ENCODE measurements at regions not wholly inside any gene's neighbourhood (a gene's known extent, or its start where the extent isn't known, plus 50 kb on each side); places are given as distances from the start of the nearest gene placed in this dataset.
"Not testable (repeated sequence)": the region's sequence is repeated elsewhere in the genome, so short reads cannot be mapped to it uniquely, and the experiment has no call there.

DNA sequence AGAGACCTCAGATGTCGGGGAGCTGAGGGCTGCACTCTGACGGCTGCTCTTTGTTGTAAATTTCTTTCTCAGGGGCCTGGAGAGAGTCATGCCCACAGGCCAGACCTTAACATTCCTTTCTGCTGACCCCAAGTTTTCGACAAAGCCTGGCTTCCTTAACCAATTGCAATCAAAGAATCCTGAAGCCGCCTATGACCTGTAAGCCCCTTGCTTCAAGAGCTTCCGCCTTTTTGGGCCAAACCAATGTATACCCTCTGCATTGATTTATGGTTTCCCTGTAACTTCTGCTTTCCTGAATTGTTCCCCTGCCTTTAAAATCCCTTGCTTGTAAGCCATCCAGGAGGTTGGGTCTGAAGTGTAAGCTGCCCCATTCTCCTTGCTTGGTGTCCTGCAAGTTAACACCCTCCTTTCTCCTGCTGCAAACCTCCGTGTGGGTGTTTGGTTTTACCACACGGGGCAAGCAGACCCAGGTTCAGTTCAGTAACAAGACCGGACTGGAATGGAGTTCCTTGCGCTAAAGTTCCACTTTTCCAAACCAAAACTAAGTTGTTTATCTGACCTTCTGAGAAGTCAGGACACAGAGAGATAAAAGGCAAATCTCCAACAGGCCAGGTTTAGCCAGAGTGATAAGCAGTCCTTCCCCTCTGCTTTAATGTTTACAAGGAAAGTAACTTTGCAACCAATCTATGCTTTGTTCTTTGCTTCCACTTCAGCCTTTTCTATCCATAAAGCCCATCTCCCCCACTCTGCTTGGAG is 141.6 kb downstream of the KCNJ12 start:
- DNase-seq: no peak

DNA sequence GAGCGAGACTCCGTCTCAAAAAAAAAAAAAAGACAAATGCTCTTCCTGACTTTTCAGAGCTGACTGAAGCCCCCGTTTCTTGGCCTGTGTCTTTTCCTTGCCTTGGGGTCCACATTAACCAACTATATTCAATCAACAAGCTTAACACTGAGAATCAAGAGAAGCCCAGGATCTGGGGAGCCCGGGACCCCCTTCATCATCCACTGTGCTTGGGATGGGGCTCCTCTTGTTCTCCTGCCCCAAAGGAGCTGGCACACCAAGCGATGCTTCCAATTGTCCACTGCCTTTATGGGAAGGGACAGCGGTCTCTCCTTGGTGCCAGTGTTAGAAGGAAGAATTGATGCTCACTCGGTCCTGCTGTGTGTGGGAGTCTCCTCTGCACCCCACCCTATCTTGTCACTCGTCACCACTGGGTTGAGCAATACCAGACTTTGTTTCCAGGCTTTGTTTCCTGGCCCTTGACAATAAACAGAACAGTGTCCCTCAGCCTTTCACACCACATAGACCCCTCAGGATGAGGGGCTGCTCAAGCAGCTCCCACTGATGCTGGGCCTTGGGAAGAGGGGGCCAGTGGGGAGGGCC is 146.7 kb downstream of the KCNJ12 start:
- DNase-seq: no peak

GRCh38 chr17:21523497-21524210 is 147.5 kb downstream of the KCNJ12 start:
- no peak for DNase-seq

DNA sequence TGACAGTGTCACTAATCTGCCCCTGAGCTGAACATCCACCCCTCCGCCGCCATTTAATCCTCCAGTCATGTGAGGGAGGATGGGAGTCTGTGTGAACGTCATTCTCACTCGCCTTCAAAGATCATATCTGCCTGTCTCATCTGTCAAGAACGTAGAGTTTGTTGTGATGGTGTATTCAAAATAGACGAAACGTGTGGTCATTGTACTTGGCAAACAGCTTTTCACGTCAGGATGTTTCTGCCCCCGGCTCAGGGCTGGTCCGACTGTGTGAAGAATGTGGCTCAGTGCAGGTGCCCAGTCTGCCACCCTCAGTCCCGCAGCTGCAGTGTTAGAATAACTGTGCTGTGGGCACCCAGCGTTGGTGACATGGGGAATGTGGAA is 148.0 kb downstream of the KCNJ12 start:
- no peak for DNase-seq

DNA sequence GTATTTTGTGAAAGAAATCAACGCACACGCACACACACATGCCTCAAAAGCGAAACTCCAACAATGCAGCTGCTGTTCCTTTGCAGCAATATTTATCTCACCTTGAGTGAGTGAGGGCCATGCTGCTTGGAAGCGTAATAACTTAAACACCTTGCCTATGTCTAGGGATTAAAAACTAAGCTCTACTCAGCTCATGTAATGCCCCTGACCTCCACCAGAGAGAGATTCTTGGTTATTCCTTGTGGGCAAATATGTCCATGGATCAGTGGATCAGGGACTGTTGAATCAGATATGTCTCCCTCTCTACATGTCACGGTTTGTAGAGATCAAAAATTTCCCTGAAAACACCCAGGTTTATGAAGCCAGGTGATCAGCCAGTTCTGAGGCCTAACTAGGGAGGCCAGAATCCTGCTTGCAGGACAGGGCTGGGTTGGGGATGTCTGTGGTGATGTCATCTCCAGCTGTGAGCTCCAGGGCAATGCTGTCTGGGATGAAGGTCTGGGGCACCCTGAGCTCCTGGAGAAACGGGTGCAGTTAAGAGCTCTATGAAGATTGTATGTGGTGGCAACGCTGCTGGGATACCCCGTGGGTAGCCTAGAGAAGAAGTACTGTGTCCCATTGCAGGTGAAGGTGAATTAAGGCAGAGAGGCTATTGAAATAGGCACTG is 149.4 kb downstream of the KCNJ12 start:
- DNase-seq: no peak

GRCh38 chr17:21528031-21528695 is 152.0 kb downstream of the KCNJ12 start:
- DNase-seq: no peak

GRCh38 chr17:21530311-21530710 is 154.2 kb downstream of the KCNJ12 start:
- DNase-seq: no peak

DNA sequence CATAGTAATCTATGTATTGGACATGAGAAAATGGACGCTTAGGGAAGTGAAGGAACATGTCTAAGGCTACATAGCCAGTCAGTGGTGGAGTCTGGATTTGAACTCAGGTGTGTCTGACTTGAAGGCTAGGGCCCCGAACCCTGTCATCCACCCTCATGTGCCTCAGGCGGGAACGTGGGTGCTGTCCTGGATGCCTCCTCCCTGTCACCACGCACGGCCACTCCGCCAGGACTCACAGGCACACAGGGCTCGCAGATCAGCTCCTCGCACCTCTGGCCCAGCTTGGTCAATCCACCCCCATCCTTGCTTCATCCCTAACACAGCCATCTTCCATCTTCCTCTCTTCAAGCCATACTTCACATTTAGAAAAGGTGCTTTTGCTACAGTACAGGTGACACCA is 154.7 kb downstream of the KCNJ12 start:
- no peak for DNase-seq

DNA sequence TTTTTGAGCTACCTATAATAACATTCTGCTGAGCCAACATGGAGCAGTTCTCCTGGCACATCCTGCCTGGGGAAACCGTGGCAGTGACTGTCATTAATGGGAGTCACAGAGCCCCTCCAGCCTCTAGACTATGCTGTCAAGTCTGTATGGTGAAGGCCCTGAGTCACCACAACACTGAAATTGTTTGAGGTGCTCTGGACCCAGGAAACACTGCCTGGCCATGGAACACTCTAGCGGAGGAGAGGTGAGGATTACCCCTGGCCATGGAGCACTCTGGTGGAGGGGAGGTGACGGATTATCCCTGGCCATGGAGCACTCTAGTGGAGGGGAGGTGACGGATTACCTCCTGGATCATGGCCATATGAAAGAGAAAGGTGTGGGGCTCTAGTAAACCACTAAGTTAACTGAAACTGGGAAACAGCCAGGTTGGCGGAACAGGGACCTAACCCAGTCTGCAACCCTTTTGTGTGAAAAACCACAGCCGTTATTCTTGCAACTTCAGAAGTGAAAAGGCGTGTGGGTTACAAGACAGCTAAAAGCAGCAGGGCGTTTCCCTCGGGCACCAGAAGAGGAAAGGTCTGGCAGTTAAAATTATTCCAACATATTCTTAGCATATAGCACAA is 156.7 kb downstream of the KCNJ12 start:
- no peak for DNase-seq

DNA sequence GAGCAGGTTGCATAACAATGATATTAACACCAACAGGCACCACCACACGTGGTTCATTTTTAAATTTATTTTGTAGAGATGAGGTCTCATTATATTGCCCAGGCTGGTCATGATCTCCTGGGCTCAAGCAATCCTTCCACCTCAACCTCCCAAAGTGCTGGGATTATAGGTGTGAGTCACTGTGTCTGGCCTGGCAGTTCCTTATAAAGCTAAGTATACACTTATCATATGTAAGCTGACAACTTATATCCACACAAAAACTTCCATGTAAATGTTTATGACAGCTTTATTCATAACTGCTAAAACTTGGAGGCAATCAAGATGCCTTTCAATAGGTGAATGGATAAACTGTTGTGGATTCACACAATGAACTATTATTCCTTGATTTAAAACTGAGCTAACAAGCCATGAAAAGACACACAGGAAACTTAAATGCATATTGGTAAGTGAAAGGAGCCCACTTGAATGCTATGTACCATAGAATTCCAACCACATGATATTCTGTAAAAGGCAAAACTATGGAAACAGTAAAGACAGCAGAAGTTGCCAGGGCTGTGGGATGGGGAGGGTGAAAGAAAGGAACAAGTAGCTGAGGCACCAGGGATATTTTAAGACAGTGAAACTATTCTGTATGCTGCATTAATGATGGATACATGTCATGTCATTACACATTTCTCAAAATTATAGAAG is 156.5 kb upstream of the KCNJ18 start:
- no peak for DNase-seq

- DNase-seq: no peak
Measured at GRCh38 chr17:21537302-21537701, 155.0 kb upstream of the KCNJ18 start.

- DNase-seq: no peak
Measured at GRCh38 chr17:21538615-21539014, 153.7 kb upstream of the KCNJ18 start.

DNA sequence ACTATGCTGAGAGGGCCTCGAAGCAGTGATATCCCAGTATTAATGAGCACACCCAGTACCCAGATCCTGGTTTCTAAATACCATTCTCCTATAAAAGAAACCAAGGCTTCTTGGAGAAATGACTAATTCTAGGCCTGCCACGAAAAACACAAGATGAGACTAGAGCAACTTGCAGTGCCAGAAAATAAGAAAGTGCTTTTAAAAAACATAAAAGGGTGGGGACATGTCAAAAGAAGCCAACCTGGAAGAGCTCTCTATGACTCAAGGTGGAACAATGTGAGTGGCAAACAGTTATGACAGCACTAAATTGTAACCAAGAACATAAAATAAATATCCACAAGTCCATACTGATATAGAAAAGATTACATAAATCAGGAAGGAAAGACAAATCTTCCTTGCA is 153.2 kb upstream of the KCNJ18 start:
- DNase-seq: no peak

- DNase-seq: no peak
Measured at GRCh38 chr17:21540502-21540901, 151.8 kb upstream of the KCNJ18 start.

DNA sequence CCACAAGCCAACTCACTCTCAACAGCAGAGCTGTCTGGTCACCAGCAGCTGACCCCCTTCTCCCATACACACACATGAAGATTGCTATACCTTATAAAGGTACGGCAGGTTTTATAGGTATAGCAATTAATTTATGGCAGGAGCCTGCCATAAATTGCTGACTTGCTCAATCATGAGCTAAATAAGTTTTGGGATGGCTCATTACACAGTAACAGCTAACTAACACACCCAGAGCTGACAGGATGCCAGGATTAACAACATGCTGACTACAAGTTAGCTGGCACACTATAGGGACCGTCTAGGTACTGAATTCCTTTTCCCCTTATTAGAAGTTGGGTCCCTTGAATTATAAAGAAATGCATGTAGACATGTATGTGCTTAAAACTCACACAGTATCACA is 150.3 kb upstream of the KCNJ18 start:
- no peak for DNase-seq

DNA sequence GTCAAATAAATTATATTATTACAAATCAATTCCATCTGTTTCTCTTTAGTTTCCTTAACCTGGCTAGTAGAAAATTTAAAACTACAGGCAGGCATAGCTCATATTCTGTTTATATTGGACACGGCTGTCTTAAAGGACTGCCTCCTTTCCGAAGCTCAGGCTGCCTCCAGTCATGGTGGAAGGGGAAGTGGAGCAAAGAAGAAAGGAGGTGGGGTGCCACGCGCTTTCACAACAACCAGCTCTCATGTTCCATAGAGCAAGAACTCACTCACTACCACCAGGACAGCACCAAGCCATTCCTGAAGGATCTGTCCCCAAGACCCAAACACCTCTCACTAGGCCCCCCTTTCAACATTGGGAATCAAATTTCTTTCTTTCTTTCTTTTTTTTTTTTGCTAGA is 149.3 kb upstream of the KCNJ18 start:
- no peak for DNase-seq

- DNase-seq: no peak
Measured at GRCh38 chr17:21545064-21545463, 147.3 kb upstream of the KCNJ18 start.

DNA sequence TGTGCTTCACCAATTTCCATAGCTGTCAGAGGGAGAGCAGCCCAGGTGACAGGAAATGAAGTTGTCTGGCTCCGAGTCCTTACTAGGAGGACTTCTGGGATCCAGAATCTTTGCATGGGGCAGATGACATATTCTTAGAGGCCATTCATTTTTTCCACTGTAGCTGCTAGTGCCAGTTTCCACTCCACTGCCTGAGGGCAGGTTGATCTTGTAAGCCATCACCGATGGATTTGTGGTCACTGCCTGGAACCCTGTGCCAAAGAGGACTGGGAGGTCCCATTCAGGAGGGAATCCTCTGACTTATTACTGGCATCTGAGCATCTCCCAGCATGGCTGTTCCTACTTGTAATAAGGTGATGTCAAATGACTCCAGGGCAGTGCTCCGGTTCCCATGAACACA is 144.1 kb upstream of the KCNJ18 start:
- no peak for DNase-seq

DNA sequence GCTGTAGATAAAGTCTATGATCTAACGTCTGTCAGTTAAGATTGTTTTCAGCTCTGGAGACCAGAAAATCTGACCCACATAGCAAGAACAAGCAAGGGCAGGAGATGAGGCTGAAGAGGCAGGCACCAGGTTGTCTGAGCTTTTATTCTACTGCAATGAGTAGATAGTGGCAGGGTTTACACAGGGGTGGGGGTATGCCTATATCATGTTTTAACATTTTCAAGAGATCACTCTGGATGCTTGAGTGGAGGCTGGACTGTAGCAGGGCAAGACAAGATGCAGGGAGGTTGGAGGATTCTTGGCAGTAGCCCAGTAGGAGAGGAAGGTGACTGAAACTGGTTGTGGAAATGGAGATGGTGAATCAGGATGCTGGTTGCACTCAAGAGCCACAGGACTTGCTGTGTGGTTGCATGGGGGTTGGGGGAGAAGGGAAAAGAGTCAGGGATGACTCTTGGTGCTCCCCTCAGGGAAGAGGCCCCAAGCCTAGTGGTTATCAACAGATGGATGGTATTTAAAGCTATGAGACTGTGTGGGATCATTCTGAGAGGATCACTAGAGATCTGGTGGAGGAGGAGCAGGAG is 143.1 kb upstream of the KCNJ18 start:
- no peak for DNase-seq

DNA sequence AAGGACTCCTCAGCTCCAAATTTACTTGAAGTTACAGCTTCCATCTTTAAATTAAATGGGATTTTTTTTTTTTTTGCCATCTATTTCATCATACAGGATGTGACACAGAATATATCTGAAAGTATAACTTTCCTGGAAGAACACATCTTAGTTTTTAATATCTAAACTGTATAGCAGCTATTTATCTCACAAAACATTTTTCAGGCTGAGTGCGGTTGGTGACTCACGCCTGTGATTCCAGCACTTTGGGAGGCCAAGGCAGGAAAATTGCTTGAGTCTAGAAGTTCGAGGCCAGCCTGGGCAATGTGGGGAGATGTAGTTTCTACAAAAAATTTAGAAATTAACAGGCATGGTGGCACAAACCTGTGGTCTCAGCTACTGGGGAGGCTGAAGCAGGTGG is 142.3 kb upstream of the KCNJ18 start:
- DNase-seq: not testable (repeated sequence)

- DNase-seq: peak; percentile 74
Measured at GRCh38 chr17:21551081-21551881, 141.0 kb upstream of the KCNJ18 start.

All from NCI-H510A treated with DMSO at 0.1 percent for 48 hours (cell line).